B cell (primary cell): ENCODE measurements at regions not wholly inside any gene's neighbourhood (a gene's known extent, or its start where the extent isn't known, plus 50 kb on each side); places are given as distances from the start of the nearest gene placed in this dataset.

Source experiments
- ATAC-seq: fragments of 200-7000 bp; cut with Tn5 transposase; one replicate; pipeline ENCODE4 v1.10.0; 2021; ENCODE audit warnings: low read depth, mild to moderate bottlenecking, moderate number of reproducible peaks, moderate library complexity
- CTCF ChIA-PET: fragments of 350-600 bp; sonication (Branson Sonifier 250); formaldehyde crosslinking; loops from one replicate; lab custom pipeline; 2021; ENCODE audit warnings: antibody characterized with exemption, inconsistent platforms; lab: Charles Lee
- POLR2A ChIA-PET: fragments of 350-600 bp; sonication (Branson Sonifier 250); formaldehyde crosslinking; loops from one replicate; lab custom pipeline; 2021; ENCODE audit warnings: antibody characterized with exemption; lab: Charles Lee
- DNase-seq: peaks from one replicate; pipeline ENCODE4 v3.0.0; 2013
- H2AFZ ChIP-seq: 2 replicates; pipeline ENCODE4 v1.6.1; 2012; ENCODE audit warnings: mild to moderate bottlenecking, low read depth, low read length; ENCODE audit not compliant: insufficient read depth, poor library complexity, severe bottlenecking
- H3K27ac ChIP-seq, 2 donors: 1 replicate in 1 of 2; 2 replicates in 1 of 2; pipeline ENCODE4 v1.5.1; 2012 to 2013; ENCODE audit warnings: low read length in 2 of 2, mild to moderate bottlenecking in 2 of 2, moderate library complexity in 1 of 2
- H3K27me3 ChIP-seq, 4 experiments: fragments of 200-600 bp in 1 of 4; sonication (generic) in 1 of 4; replicated peaks in 1 of 4; 1 replicate in 2 of 4; 2 replicates in 2 of 4; pipeline versions ENCODE4 v1.6.1 to v1.7.0; 2013 to 2016; ENCODE audit warnings: low read length in 3 of 4, mild to moderate bottlenecking in 2 of 4, mixed read lengths in 1 of 4, moderate library complexity in 1 of 4; ENCODE audit not compliant: insufficient read depth in 4 of 4, control insufficient read depth in 3 of 4; ENCODE audit errors: control extremely low read depth in 1 of 4
- H3K36me3 ChIP-seq, 2 experiments: replicated peaks in 1 of 2; 1 replicate in 1 of 2; 2 replicates in 1 of 2; pipeline versions ENCODE4 v1.6.1 to v1.7.1; 2013; ENCODE audit warnings: low read length in 1 of 2; ENCODE audit not compliant: insufficient read depth in 2 of 2, control insufficient read depth in 1 of 2; ENCODE audit errors: control extremely low read depth in 1 of 2, extremely low read depth in 1 of 2
- H3K4me1 ChIP-seq, 2 donors: fragments of 200-600 bp in 1 of 2; sonication (generic) in 1 of 2; 1 replicate in 1 of 2; 2 replicates in 1 of 2; pipeline versions ENCODE4 v1.5.1 to v1.6.1; 2013 to 2017; ENCODE audit warnings: low read length in 2 of 2; ENCODE audit not compliant: control insufficient read depth in 2 of 2, insufficient read depth in 2 of 2
- H3K4me2 ChIP-seq: replicated peaks from 2 replicates; pipeline ENCODE3; 2012; ENCODE audit warnings: mild to moderate bottlenecking, low read depth, low read length; ENCODE audit not compliant: poor library complexity, severe bottlenecking
- H3K4me3 ChIP-seq, 5 experiments: fragments of 200-600 bp in 1 of 5; sonication (generic) in 1 of 5; 1 replicate in 3 of 5; 2 replicates in 2 of 5; pipeline versions ENCODE4 v1.5.1 to v1.7.0; 2011 to 2016; ENCODE audit warnings: low read length in 4 of 5, mild to moderate bottlenecking in 4 of 5, low read depth in 2 of 5, control low read depth in 1 of 5, moderate library complexity in 1 of 5; ENCODE audit not compliant: insufficient read depth in 1 of 5; ENCODE audit errors: control extremely low read depth in 1 of 5, extremely low read depth in 1 of 5
- H3K79me2 ChIP-seq: fragments of 200-600 bp; sonication (generic); one replicate; pipeline ENCODE4 v1.6.0; 2016; ENCODE audit warnings: low read length; ENCODE audit not compliant: control insufficient read depth, insufficient read depth
- H3K9ac ChIP-seq: fragments of 200-600 bp; sonication (generic); 2 replicates; pipeline ENCODE4 v1.6.1; 2017; ENCODE audit warnings: mild to moderate bottlenecking, low read length, moderate library complexity
- H3K9me3 ChIP-seq, 3 donors: one replicate each; pipeline versions ENCODE4 v1.6.1 to v1.7.1; 2013; ENCODE audit warnings: low read length in 2 of 3; ENCODE audit not compliant: control insufficient read depth in 2 of 3, insufficient read depth in 1 of 3; ENCODE audit errors: control extremely low read depth in 1 of 3
- H4K20me1 ChIP-seq: 2 replicates; pipeline ENCODE4 v1.6.0; 2012; ENCODE audit warnings: mild to moderate bottlenecking, low read length; ENCODE audit not compliant: insufficient read depth, control insufficient read depth, poor library complexity, severe bottlenecking
- H3K27ac Mint-ChIP-seq: one replicate; pipeline ENCODE4 v1.8.0; 2021; ENCODE audit warnings: mixed read lengths
- H3K27me3 Mint-ChIP-seq: one replicate; pipeline ENCODE4 v1.8.0; 2021; ENCODE audit warnings: mixed read lengths
- H3K4me1 Mint-ChIP-seq: one replicate; pipeline ENCODE4 v1.8.0; 2021; ENCODE audit warnings: mixed read lengths
- H3K4me3 Mint-ChIP-seq: one replicate; pipeline ENCODE4 v1.8.0; 2021; ENCODE audit warnings: mixed read lengths
- H3K9me3 Mint-ChIP-seq: one replicate; pipeline ENCODE4 v1.8.0; 2022; ENCODE audit warnings: mixed read lengths; ENCODE audit not compliant: insufficient read depth
- EZH2 ChIP-seq: IDR thresholded peaks from 2 replicates; pipeline ENCODE4 v1.6.1; 2012; ENCODE audit warnings: borderline replicate concordance, low read depth, mild to moderate bottlenecking, moderate library complexity, low read length; ENCODE audit not compliant: insufficient read depth, poor library complexity, severe bottlenecking
- WGBS: methylation state at CpG from one replicate; pipeline ENCODE4 v1.1.5; 2013; ENCODE audit warnings: missing lambda C conversion rate; ENCODE audit not compliant: insufficient coverage; 5-methylcytosine and 5-hydroxymethylcytosine counted together
- intact Hi-C: fragments of 100-400 bp; cut with micrococcal nuclease; formaldehyde crosslinking; loops from one replicate; pipeline ENCODE4 v1.10.0; 2022
- TF ChIP-seq, protein P1 (sequence below): fragments of 200-600 bp; IDR thresholded peaks from one replicate; pipeline ENCODE4 v1.8.0; 2022; ENCODE audit warnings: antibody characterized with exemption, mild to moderate bottlenecking

DNA sequence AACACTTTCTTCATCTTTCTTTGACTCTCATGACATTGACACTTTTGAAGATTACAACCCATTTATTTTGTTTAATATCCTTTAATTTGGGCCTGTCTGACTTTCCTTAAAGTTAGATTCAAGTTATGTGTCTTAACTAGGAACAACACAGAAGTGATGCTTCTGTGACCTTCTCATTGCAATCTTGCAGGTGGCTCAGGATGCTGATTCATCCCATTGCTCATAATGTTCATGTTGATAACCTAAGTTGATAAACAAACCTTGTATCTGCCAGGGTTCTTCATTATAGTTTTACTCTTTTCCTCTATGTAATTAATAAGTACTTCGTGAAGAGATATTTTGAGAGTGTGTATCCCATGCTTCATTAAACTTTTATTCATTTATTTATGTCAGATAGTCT, 107.2 kb upstream of the SHB start:
- Histone ChIP-seq H4K20me1 (no peaks in the 10 kb centered on the region), H3K27me3 (peaks cover 0 to 4% (median 0%) of the 10 kb centered on the region in 4 experiments), H2AFZ (no peak overlapping the region), H3K27ac (no peak overlapping the region), H3K4me1 (no peaks in the 10 kb centered on the region), H3K4me2 (no peak overlapping the region), H3K36me3 (no peaks in the 10 kb centered on the region), H3K9ac (no peak overlapping the region), H3K4me3 (no peak overlapping the region), H3K9me3 (peaks cover 0 to 4% (median 2%) of the 10 kb centered on the region in 3 donors), H3K79me2 (no peaks in the 10 kb centered on the region)
- no peak for ATAC-seq
- no peaks in the 10 kb centered on the region for H3K4me1 Mint-ChIP-seq
- peaks cover 2% of the 10 kb centered on the region for H3K9me3 Mint-ChIP-seq
- no peak overlapping the region for H3K27ac Mint-ChIP-seq
- H3K27me3 Mint-ChIP-seq: peaks cover 17% of the 10 kb centered on the region
- CTCF ChIA-PET: no interaction called here
- intact Hi-C loops: loop anchor here (10.0 kb wide), 1 partner anchor 49 kb away; no protein-coding TSS in a partner anchor
- TF ChIP-seq, protein P1, sequence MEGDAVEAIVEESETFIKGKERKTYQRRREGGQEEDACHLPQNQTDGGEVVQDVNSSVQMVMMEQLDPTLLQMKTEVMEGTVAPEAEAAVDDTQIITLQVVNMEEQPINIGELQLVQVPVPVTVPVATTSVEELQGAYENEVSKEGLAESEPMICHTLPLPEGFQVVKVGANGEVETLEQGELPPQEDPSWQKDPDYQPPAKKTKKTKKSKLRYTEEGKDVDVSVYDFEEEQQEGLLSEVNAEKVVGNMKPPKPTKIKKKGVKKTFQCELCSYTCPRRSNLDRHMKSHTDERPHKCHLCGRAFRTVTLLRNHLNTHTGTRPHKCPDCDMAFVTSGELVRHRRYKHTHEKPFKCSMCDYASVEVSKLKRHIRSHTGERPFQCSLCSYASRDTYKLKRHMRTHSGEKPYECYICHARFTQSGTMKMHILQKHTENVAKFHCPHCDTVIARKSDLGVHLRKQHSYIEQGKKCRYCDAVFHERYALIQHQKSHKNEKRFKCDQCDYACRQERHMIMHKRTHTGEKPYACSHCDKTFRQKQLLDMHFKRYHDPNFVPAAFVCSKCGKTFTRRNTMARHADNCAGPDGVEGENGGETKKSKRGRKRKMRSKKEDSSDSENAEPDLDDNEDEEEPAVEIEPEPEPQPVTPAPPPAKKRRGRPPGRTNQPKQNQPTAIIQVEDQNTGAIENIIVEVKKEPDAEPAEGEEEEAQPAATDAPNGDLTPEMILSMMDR: no peak
- TF ChIP-seq EZH2: no peak
- DNase-seq: no peak
- WGBS: no CpG with 5 or more reads among the region's 1 CpG
- POLR2A ChIA-PET: no interaction called here
- H3K4me3 Mint-ChIP-seq: no peak overlapping the region

DNA sequence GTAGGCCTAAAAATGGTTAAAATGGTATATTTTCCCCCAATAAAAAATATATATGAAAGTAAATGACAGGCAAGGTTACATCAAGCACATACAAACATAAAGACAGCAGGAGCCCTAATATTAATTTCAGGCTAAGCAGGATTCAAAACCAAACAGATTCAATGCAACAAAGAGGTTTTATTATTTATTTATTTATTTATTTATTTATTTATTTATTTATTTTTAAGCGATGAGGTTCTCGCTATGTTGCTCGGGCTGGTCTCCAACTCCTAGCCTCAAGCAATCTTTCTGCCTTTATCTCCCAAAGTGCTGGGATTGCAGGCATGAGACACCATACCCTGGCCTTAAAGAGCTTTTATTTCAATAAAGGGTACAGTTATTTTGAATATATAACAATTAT, 106.4 kb upstream of the SHB start:
- DNase-seq (no peak), ATAC-seq (no peak)
- Histone ChIP-seq H2AFZ (no peak overlapping the region), H3K79me2 (no peaks in the 10 kb centered on the region), H3K27me3 (peaks cover 0 to 4% (median 0%) of the 10 kb centered on the region in 4 experiments), H3K4me2 (no peak overlapping the region), H3K27ac (no peak overlapping the region), H3K9ac (no peak overlapping the region), H3K4me3 (no peak overlapping the region), H4K20me1 (no peaks in the 10 kb centered on the region), H3K36me3 (no peaks in the 10 kb centered on the region), H3K9me3 (peaks cover 0 to 6% (median 4%) of the 10 kb centered on the region in 3 donors), H3K4me1 (no peaks in the 10 kb centered on the region)
- no CpG with 5 or more reads among the region's 3 CpGs for WGBS
- H3K4me1 Mint-ChIP-seq: no peaks in the 10 kb centered on the region
- CTCF ChIA-PET: no interaction called here
- POLR2A ChIA-PET: no interaction called here
- peaks cover 17% of the 10 kb centered on the region for H3K27me3 Mint-ChIP-seq
- H3K9me3 Mint-ChIP-seq: peaks cover 7% of the 10 kb centered on the region
- TF ChIP-seq, protein P1: no peak
- TF ChIP-seq EZH2: no peak
- no peak overlapping the region for H3K27ac Mint-ChIP-seq
- no peak overlapping the region for H3K4me3 Mint-ChIP-seq
- intact Hi-C loops: loop anchor here (10.0 kb wide), 1 partner anchor 49 kb away; no protein-coding TSS in a partner anchor
